HepG2 (cell line): ENCODE measurements at regions not wholly inside any gene's neighbourhood (a gene's known extent, or its start where the extent isn't known, plus 50 kb on each side); places are given as distances from the start of the nearest gene placed in this dataset.

Source experiments
- ATAC-seq: fragments of 200-7000 bp; cut with Tn5 transposase; 3 replicates; pipeline ENCODE4 v1.9.1; 2020; ENCODE audit warnings: mild to moderate bottlenecking, moderate library complexity
- BruUV-seq: library from RNA; stranded (reverse); fragments of 400-500 nt; replicated peaks from 2 replicates; lab custom pipeline; 2021; lab: Mats Ljungman, UMichigan
- CTCF ChIA-PET: fragments of 300-600 bp; formaldehyde crosslinking; extraction: SDS; loops from one replicate; lab custom pipeline; 2021; ENCODE audit warnings: low total read pairs, inconsistent platforms, low intra/inter-chr PET ratio; lab: Yijun Ruan, JAX
- POLR2A ChIA-PET: fragments of 350-600 bp; sonication (Branson Sonifier 250); formaldehyde crosslinking; loops from one replicate; lab custom pipeline; 2020; ENCODE audit warnings: antibody characterized with exemption, inconsistent platforms; lab: Yijun Ruan, JAX
- DNase-seq: peaks from one replicate; pipeline ENCODE4 v3.0.0-alpha.2; 2015; ENCODE audit warnings: low spot score
- FAIRE-seq: peaks from 3 replicates; lab custom pipeline; 2011; peaks lifted over from hg19 to GRCh38; lab: Jason Lieb, UNC
- H2AFZ ChIP-seq: one replicate; pipeline ENCODE4 v1.6.1; 2011; ENCODE audit warnings: low read length, inconsistent platforms
- H3K27ac ChIP-seq: fragments of 300-600 bp; 3 replicates; pipeline ENCODE4 v1.8.0; 2011; ENCODE audit warnings: mixed run types, mild to moderate bottlenecking, mixed read lengths, low read length, inconsistent platforms; ENCODE audit not compliant: insufficient read depth; ENCODE audit errors: extremely low read length
- H3K27me3 ChIP-seq, 2 experiments: fragments of 200-600 bp in 1 of 2; 2 replicates in 1 of 2; 3 replicates in 1 of 2; pipeline versions ENCODE4 v1.6.0 to v1.8.0; 2011; ENCODE audit warnings: low read length in 2 of 2, mild to moderate bottlenecking in 2 of 2, moderate library complexity in 2 of 2, inconsistent platforms in 1 of 2; ENCODE audit not compliant: insufficient read depth in 2 of 2, control insufficient read depth in 1 of 2
- H3K36me3 ChIP-seq, 2 experiments: fragments of 200-600 bp in 1 of 2; replicated peaks in 1 of 2; 2 replicates in 1 of 2; 3 replicates in 1 of 2; pipeline versions ENCODE4 v1.5.1 to v1.8.0; 2011; ENCODE audit warnings: low read length in 2 of 2, inconsistent platforms in 1 of 2; ENCODE audit not compliant: insufficient read depth in 2 of 2, control insufficient read depth in 1 of 2
- H3K4me1 ChIP-seq: 2 replicates; pipeline ENCODE4 v1.5.1; 2012; ENCODE audit warnings: low read length, inconsistent platforms; ENCODE audit not compliant: insufficient read depth
- H3K4me2 ChIP-seq: 2 replicates; pipeline ENCODE4 v1.6.0; 2011; ENCODE audit warnings: low read depth, low read length, inconsistent platforms
- H3K4me3 ChIP-seq, 3 experiments: fragments of 200-600 bp in 1 of 3; sonication (generic), shearing (Covaris generic) in 1 of 3; replicated peaks in 1 of 3; 2 replicates each; pipeline ENCODE4 v1.5.1; 2011 to 2016; ENCODE audit warnings: low read length in 3 of 3, inconsistent platforms in 2 of 3, low read depth in 2 of 3, mild to moderate bottlenecking in 2 of 3, control low read depth in 1 of 3, mixed read lengths in 1 of 3; ENCODE audit not compliant: insufficient read depth in 1 of 3
- H3K79me2 ChIP-seq: one replicate; pipeline ENCODE4 v1.6.1; 2011; ENCODE audit warnings: low read length, inconsistent platforms; ENCODE audit not compliant: insufficient read depth
- H3K9ac ChIP-seq: 2 replicates; pipeline ENCODE4 v1.6.0; 2011; ENCODE audit warnings: mild to moderate bottlenecking, low read depth, low read length, inconsistent platforms; ENCODE audit not compliant: insufficient read depth
- H3K9me3 ChIP-seq: 2 replicates; pipeline ENCODE4 v1.5.1; 2012; ENCODE audit warnings: mild to moderate bottlenecking, low read length
- H4K20me1 ChIP-seq: 2 replicates; pipeline ENCODE4 v1.6.0; 2011; ENCODE audit warnings: inconsistent platforms, mild to moderate bottlenecking, low read length, moderate library complexity; ENCODE audit not compliant: insufficient read depth
- CCAR2 ChIP-seq: fragments of 200-400 bp; formaldehyde crosslinking; optimal IDR thresholded peaks from 2 replicates; pipeline ENCODE3; 2018; ENCODE audit warnings: low read depth, mild to moderate bottlenecking, low read length, moderate library complexity
- ETV6 ChIP-seq: sonication (generic); formaldehyde crosslinking; conservative IDR thresholded peaks from 2 replicates; pipeline ENCODE4 v1.4.0; 2020; ENCODE audit warnings: missing genetic modification reagents
- HMGXB3 ChIP-seq: sonication (generic); formaldehyde crosslinking; IDR thresholded peaks from 2 replicates; pipeline ENCODE4 v1.4.0; 2020; ENCODE audit warnings: missing genetic modification reagents, borderline replicate concordance
- IRX3 ChIP-seq: sonication (generic); formaldehyde crosslinking; IDR thresholded peaks from 2 replicates; pipeline ENCODE4 v1.8.1; 2023; ENCODE audit warnings: mild to moderate bottlenecking, low read depth, missing genetic modification reagents, borderline replicate concordance
- MEF2D ChIP-seq: sonication (generic); formaldehyde crosslinking; IDR thresholded peaks from 2 replicates; pipeline ENCODE4 v1.5.1; 2020; ENCODE audit warnings: mild to moderate bottlenecking, missing genetic modification reagents
- MTF2 ChIP-seq: sonication (generic); formaldehyde crosslinking; IDR thresholded peaks from 2 replicates; pipeline ENCODE4 v1.5.0; 2020; ENCODE audit warnings: missing genetic modification reagents, borderline replicate concordance
- NFIB ChIP-seq: sonication (generic); formaldehyde crosslinking; IDR thresholded peaks from 2 replicates; pipeline ENCODE4 v1.9.0; 2021; ENCODE audit warnings: missing genetic modification reagents, mild to moderate bottlenecking, borderline replicate concordance
- ONECUT2 ChIP-seq: sonication (generic); formaldehyde crosslinking; IDR thresholded peaks from 2 replicates; pipeline ENCODE4 v1.4.0; 2020; ENCODE audit warnings: missing genetic modification reagents
- RFX3 ChIP-seq: IDR thresholded peaks from 2 replicates; pipeline ENCODE4 v1.6.1; 2016; ENCODE audit warnings: missing biosample characterization, missing genetic modification reagents
- TCF7 ChIP-seq: sonication (generic); IDR thresholded peaks from 2 replicates; pipeline ENCODE4 v1.6.1; 2016; ENCODE audit warnings: antibody characterized with exemption, low read depth
- ZFP62 ChIP-seq: sonication (generic); formaldehyde crosslinking; IDR thresholded peaks from 2 replicates; pipeline ENCODE4 v1.4.0; 2020; ENCODE audit warnings: missing genetic modification reagents
- ZNF543 ChIP-seq: sonication (generic); formaldehyde crosslinking; IDR thresholded peaks from 2 replicates; pipeline ENCODE4 v1.4.0; 2020; ENCODE audit warnings: mild to moderate bottlenecking, missing genetic modification reagents
- ZNF724P ChIP-seq: sonication (generic); formaldehyde crosslinking; IDR thresholded peaks from 2 replicates; pipeline ENCODE4 v1.8.0; 2022; ENCODE audit warnings: missing genetic modification reagents, borderline replicate concordance
- WGBS: methylation state at CpG from one replicate; pipeline ENCODE4 v1.1.6; 2017; ENCODE audit warnings: low lambda C conversion rate; 5-methylcytosine and 5-hydroxymethylcytosine counted together
- in situ Hi-C: cut with HindIII; loops from 2 replicates; pipeline ENCODE4 v1.10.0; 2017; ENCODE audit warnings: low pct_unique_long_range_greater_than_20kb; ENCODE audit not compliant: extremely low pct_ligation_motif_present
- intact Hi-C: fragments of 100-400 bp; cut with micrococcal nuclease; formaldehyde crosslinking; loops from one replicate; pipeline ENCODE4 v1.10.0; 2022; ENCODE audit not compliant: unreplicated experiment
- TF ChIP-seq, protein P1 (sequence below): sonication (generic); formaldehyde crosslinking; IDR thresholded peaks from 2 replicates; pipeline ENCODE4 v1.4.0; 2020; ENCODE audit warnings: missing genetic modification reagents, borderline replicate concordance
- TF ChIP-seq, protein P2 (sequence below): sonication (generic); formaldehyde crosslinking; IDR thresholded peaks from 2 replicates; pipeline ENCODE4 v1.4.0; 2020; ENCODE audit warnings: mild to moderate bottlenecking, missing genetic modification reagents

DNA sequence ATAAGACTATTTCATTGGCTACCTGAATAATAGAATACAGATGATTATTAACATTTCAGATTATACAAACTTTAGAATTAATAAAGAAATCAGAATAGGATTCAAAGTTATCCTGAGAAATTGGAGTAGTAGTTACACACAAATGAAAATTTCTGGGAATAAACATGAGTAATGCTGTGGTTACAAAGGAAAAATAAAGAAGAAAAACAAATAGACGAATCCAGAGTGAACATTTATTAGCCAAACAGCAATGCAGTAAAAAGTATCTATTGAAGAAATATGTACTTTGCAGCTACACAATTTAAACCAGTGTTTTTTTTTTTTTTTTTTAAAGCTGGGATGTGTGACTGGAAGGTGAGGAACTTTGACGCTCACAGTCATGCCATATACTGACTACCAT, 1159.2 kb downstream of the TUSC7 start:
- Histone ChIP-seq H3K79me2 (no peaks in the 10 kb centered on the region), H3K36me3 (no peaks in the 10 kb centered on the region), H3K4me2 (no peak overlapping the region), H3K4me3 (no peak overlapping the region), H2AFZ (no peak overlapping the region), H3K4me1 (no peaks in the 10 kb centered on the region), H3K9me3 (no peaks in the 10 kb centered on the region), H3K27ac (no peak overlapping the region), H4K20me1 (no peaks in the 10 kb centered on the region), H3K9ac (no peak overlapping the region), H3K27me3 (no peaks in the 10 kb centered on the region)
- no peak for DNase-seq
- ATAC-seq = no peak
- in situ Hi-C loops (no loop called here), intact Hi-C loops (no loop called here)
- FAIRE-seq = no peak
- BruUV-seq = no TSS peak
- POLR2A ChIA-PET = no interaction called here
- CTCF ChIA-PET = no interaction called here
- WGBS = 0% methylated on average over 2 of the region's 2 CpGs
- TF ChIP-seq, protein P1, sequence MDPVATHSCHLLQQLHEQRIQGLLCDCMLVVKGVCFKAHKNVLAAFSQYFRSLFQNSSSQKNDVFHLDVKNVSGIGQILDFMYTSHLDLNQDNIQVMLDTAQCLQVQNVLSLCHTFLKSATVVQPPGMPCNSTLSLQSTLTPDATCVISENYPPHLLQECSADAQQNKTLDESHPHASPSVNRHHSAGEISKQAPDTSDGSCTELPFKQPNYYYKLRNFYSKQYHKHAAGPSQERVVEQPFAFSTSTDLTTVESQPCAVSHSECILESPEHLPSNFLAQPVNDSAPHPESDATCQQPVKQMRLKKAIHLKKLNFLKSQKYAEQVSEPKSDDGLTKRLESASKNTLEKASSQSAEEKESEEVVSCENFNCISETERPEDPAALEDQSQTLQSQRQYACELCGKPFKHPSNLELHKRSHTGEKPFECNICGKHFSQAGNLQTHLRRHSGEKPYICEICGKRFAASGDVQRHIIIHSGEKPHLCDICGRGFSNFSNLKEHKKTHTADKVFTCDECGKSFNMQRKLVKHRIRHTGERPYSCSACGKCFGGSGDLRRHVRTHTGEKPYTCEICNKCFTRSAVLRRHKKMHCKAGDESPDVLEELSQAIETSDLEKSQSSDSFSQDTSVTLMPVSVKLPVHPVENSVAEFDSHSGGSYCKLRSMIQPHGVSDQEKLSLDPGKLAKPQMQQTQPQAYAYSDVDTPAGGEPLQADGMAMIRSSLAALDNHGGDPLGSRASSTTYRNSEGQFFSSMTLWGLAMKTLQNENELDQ (CRISPR knock-in tag) = no peak
- no peak for TF ChIP-seq TCF7
- TF ChIP-seq ONECUT2 (CRISPR knock-in tag) = no peak
- TF ChIP-seq ETV6 = no peak
- no peak for TF ChIP-seq ZNF724P
- TF ChIP-seq CCAR2 = no peak
- no peak for TF ChIP-seq MTF2 (CRISPR knock-in tag)
- TF ChIP-seq NFIB = no peak
- TF ChIP-seq IRX3 (CRISPR knock-in tag) = no peak
- no peak for TF ChIP-seq MEF2D (CRISPR knock-in tag)
- TF ChIP-seq ZNF543 (CRISPR knock-in tag) = no peak
- TF ChIP-seq, protein P2, sequence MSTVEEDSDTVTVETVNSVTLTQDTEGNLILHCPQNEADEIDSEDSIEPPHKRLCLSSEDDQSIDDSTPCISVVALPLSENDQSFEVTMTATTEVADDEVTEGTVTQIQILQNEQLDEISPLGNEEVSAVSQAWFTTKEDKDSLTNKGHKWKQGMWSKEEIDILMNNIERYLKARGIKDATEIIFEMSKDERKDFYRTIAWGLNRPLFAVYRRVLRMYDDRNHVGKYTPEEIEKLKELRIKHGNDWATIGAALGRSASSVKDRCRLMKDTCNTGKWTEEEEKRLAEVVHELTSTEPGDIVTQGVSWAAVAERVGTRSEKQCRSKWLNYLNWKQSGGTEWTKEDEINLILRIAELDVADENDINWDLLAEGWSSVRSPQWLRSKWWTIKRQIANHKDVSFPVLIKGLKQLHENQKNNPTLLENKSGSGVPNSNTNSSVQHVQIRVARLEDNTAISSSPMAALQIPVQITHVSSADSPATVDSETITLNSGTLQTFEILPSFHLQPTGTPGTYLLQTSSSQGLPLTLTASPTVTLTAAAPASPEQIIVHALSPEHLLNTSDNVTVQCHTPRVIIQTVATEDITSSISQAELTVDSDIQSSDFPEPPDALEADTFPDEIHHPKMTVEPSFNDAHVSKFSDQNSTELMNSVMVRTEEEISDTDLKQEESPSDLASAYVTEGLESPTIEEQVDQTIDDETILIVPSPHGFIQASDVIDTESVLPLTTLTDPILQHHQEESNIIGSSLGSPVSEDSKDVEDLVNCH = no peak
- no peak for TF ChIP-seq HMGXB3 (CRISPR knock-in tag)
- TF ChIP-seq ZFP62 (CRISPR knock-in tag) = no peak
- TF ChIP-seq RFX3 (CRISPR knock-in tag) = no peak
